Activated naive CD4-positive, alpha-beta T cell treated with anti-CD3 and anti-CD28 coated beads for 36 hours (primary cell): ENCODE measurements at regions not wholly inside any gene's neighbourhood (a gene's known extent, or its start where the extent isn't known, plus 50 kb on each side); places are given as distances from the start of the nearest gene placed in this dataset.

Experiments
- CTCF ChIA-PET: fragments of 350-600 bp; sonication (Branson Sonifier 250); formaldehyde crosslinking; loops from one replicate; lab custom pipeline; 2021; ENCODE audit warnings: antibody characterized with exemption; lab: Charles Lee
- DNase-seq: peaks from one replicate; pipeline ENCODE4 v3.0.0-alpha.2; 2020
- H3K27ac Mint-ChIP-seq: one replicate; pipeline ENCODE4 v1.8.0; 2021; ENCODE audit warnings: mild to moderate bottlenecking, mixed read lengths
- H3K27me3 Mint-ChIP-seq: one replicate; pipeline ENCODE4 v1.8.0; 2021; ENCODE audit warnings: low read depth, mixed read lengths
- H3K36me3 Mint-ChIP-seq: one replicate; pipeline ENCODE4 v1.8.0; 2021; ENCODE audit warnings: low read depth, mixed read lengths
- H3K4me1 Mint-ChIP-seq: one replicate; pipeline ENCODE4 v1.8.0; 2021; ENCODE audit warnings: low read depth, mixed read lengths
- H3K4me3 Mint-ChIP-seq: one replicate; pipeline ENCODE4 v1.8.0; 2021; ENCODE audit warnings: mild to moderate bottlenecking, moderate library complexity, mixed read lengths
- H3K9me3 Mint-ChIP-seq: one replicate; pipeline ENCODE4 v1.8.0; 2021; ENCODE audit warnings: mixed read lengths
- intact Hi-C: fragments of 100-400 bp; cut with micrococcal nuclease; formaldehyde crosslinking; loops from one replicate; pipeline ENCODE4 v1.15.1; 2023

- CTCF ChIA-PET = no interaction called here
- intact Hi-C loops = no loop called here
- Mint-ChIP-seq H3K36me3 (no peaks in the 10 kb centered on the region), H3K27ac (no peak overlapping the region), H3K4me1 (no peaks in the 10 kb centered on the region), H3K9me3 (peaks cover 11% of the 10 kb centered on the region), H3K4me3 (no peak overlapping the region), H3K27me3 (peaks cover 2% of the 10 kb centered on the region)
- DNase-seq = no peak
These were observed 54.7 kb upstream of the LSM8 start for GRCh38 chr7:118129041-118129795.

GRCh38 chr7:118132764-118133163 lies 51.2 kb upstream of the LSM8 start:
- no peaks in the 10 kb centered on the region for H3K9me3 Mint-ChIP-seq
- no peak overlapping the region for H3K27ac Mint-ChIP-seq

More at GRCh38 chr7:118132764-118133163, 51.2 kb upstream of the LSM8 start:
- no peak for DNase-seq
- CTCF ChIA-PET = interaction anchor here (0.5 to 1.0 kb wide), 2 partner anchors 12 to 737 kb away, joined by 3 read pairs; no protein-coding TSS in a partner anchor
- Mint-ChIP-seq H3K27me3 (peaks cover 2% of the 10 kb centered on the region), H3K36me3 (no peaks in the 10 kb centered on the region), H3K4me3 (no peak overlapping the region), H3K4me1 (no peaks in the 10 kb centered on the region)
- intact Hi-C loops = no loop called here
